Large intestine (tissue), 3 donors: ENCODE measurements at regions not wholly inside any gene's neighbourhood (a gene's known extent, or its start where the extent isn't known, plus 50 kb on each side); places are given as distances from the start of the nearest gene placed in this dataset.
"Not testable (repeated sequence)": the region's sequence is repeated elsewhere in the genome, so short reads cannot be mapped to it uniquely, and the experiment has no call there.

Experiments
- DNase-seq, 2 donors: peaks; one replicate each; pipeline versions ENCODE4 v3.0.0 to v3.0.0-alpha.2; 2013
- H3K27ac ChIP-seq: one replicate; pipeline ENCODE4 v1.5.1; 2013; ENCODE audit warnings: low read length
- H3K27me3 ChIP-seq: 2 replicates; pipeline ENCODE4 v1.6.1; 2013; ENCODE audit warnings: low read length; ENCODE audit not compliant: control insufficient read depth, insufficient read depth
- H3K36me3 ChIP-seq: 2 replicates; pipeline ENCODE4 v1.6.1; 2013; ENCODE audit warnings: low read length; ENCODE audit not compliant: control insufficient read depth, insufficient read depth
- H3K4me1 ChIP-seq: one replicate; pipeline ENCODE4 v1.6.1; 2013; ENCODE audit warnings: low read length; ENCODE audit not compliant: control insufficient read depth, insufficient read depth
- H3K4me3 ChIP-seq: one replicate; pipeline ENCODE4 v1.5.1; 2013; ENCODE audit warnings: low read length
- H3K9me3 ChIP-seq: one replicate; pipeline ENCODE4 v1.6.1; 2013; ENCODE audit warnings: mild to moderate bottlenecking, low read depth, low read length, moderate library complexity; ENCODE audit not compliant: control insufficient read depth
- WGBS: methylation state at CpG from one replicate; pipeline ENCODE4 v1.1.5; 2013; ENCODE audit warnings: low lambda C conversion rate; ENCODE audit not compliant: insufficient coverage; 5-methylcytosine and 5-hydroxymethylcytosine counted together

DNA sequence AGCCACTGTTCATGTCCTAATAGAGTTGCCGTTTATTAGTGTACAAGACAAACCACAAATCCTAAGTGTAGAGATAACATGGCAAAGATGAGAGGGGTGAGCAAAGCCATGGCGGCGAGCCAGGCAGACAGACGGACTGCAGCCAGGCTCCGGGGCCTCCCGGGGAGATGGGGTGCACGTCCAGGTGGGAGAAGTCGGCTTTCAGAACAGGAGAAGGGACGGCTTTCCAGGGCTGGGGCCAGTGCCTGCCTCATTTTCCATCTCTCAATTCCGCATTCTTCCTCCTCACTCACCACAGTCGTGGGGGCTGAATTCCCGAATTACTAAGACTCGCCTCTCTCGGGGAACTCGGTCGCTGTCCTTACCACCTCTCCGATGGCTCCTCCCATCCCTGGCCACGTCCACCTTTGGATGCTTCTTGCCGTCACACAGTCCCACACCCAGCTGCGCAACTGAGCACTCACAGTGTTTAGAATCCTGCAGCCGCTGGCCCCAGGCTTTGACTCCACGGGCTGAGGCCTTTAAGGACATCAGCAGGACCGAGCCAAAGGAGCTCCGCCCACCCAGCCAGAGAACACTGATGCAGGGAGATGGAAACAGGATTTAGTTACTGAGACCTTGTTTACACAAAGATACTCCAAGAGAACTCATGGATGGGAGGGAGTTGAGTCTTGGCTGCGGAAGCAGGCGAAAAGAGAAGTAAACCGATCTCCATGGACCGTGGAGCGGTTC, 59.7 kb downstream of the RNF112 start:
- no peaks in the 10 kb centered on the region for H3K27me3 ChIP-seq
- H3K27ac ChIP-seq = peak overlapping the region; percentile 72
- peak; percentile 31 to 58 for DNase-seq
- WGBS = 75% methylated on average over 4 of the region's 29 CpGs
- peak overlapping the region; percentile 14 for H3K4me3 ChIP-seq
- H3K4me1 ChIP-seq = no peaks in the 10 kb centered on the region
- peaks cover 5% of the 10 kb centered on the region for H3K9me3 ChIP-seq
- H3K36me3 ChIP-seq = no peaks in the 10 kb centered on the region

DNA sequence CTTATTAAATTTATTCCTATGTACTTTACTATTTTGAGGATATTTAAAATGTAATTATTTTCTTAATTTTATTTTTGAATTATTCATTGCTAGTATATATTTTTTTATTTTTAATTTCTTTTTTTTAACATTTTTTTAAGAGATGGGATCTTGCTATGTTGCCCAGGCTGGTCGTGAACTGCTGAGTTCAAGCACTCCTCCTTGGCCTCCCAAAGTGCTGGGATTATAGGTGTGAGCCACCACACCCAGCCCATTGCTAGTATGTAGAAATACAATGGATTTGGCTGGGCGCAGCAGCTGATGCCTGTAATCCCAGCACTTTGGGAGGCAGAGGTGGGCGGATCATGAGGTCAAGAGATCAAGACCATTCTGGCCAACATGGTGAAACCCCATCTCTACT, 59.2 kb upstream of the SLC47A1 start:
- H3K9me3 ChIP-seq, DNase-seq, H3K36me3 ChIP-seq, H3K4me3 ChIP-seq, H3K4me1 ChIP-seq, H3K27me3 ChIP-seq, H3K27ac ChIP-seq: not testable (repeated sequence)
- WGBS = no CpG with 5 or more reads among the region's 3 CpGs

DNA sequence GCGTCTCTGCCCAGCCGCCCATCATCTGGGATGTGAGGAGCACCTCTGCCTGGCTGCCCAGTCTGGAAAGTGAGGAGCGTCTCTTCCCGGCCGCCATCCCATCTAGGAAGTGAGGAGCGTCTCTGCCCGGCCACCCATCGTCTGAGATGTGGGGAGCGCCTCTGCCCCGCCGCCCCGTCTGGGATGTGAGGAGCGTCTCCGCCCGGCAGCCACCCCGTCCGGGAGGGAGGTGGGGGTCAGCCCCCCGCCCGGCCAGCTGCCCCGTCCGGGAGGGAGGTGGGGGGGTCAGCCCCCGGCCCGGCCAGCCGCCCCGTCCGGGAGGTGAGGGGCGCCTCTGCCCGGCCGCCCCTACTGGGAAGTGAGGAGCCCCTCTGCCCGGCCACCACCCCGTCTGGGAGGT, 57.9 kb upstream of the SLC47A1 start:
- H3K4me1 ChIP-seq, H3K9me3 ChIP-seq, DNase-seq, H3K27me3 ChIP-seq, H3K36me3 ChIP-seq, H3K27ac ChIP-seq, H3K4me3 ChIP-seq: not testable (repeated sequence)
- WGBS = no CpG with 5 or more reads among the region's 31 CpGs

DNA sequence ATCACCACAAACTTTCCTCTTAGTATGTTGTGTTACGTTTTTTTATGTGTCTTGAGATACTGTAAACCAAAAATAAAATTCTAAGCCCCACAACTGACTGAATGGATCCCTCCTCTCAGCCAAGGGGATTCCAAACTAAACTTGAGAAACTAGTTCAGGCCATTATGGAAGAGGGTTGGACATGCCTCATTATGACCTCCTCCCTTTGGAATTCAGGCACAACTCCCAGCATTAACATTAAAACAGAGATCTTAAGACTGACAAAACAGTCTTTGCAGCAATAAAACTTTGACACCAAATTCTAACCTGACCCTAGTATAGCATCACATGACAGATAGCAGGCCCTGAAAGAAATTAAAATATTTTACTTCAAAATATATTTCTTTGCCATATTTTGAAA, 51.1 kb upstream of the SLC47A1 start:
- WGBS = 83% methylated on average over 1 of the region's 1 CpG

More for the DNA sequence above, 51.1 kb upstream of the SLC47A1 start:
- no peak for DNase-seq
- H3K27ac ChIP-seq = peak overlapping the region; percentile 38
- peaks cover 2% of the 10 kb centered on the region for H3K4me1 ChIP-seq
- no peak overlapping the region for H3K4me3 ChIP-seq
- no peaks in the 10 kb centered on the region for H3K36me3 ChIP-seq
- H3K27me3 ChIP-seq = no peaks in the 10 kb centered on the region
- H3K9me3 ChIP-seq = no peaks in the 10 kb centered on the region
